Natural killer cell (primary cell): ENCODE measurements at regions not wholly inside any gene's neighbourhood (a gene's known extent, or its start where the extent isn't known, plus 50 kb on each side); places are given as distances from the start of the nearest gene placed in this dataset.

Experiments
- ATAC-seq, 3 donors: fragments of 150-1000 bp in 2 of 3; fragments of 200-7000 bp in 1 of 3; cut with Tn5 transposase; 1 replicate in 1 of 3; 2 replicates in 2 of 3; pipeline ENCODE4 v1.10.0; 2021; ENCODE audit warnings: mild to moderate bottlenecking in 2 of 3, moderate library complexity in 2 of 3
- DNase-seq, 2 donors: peaks; one replicate each; pipeline versions ENCODE4 v3.0.0 to v3.0.0-alpha.2; 2013 to 2021; ENCODE audit warnings: mixed read lengths in 1 of 2
- H3K27ac ChIP-seq: one replicate; pipeline ENCODE4 v1.5.1; 2013; ENCODE audit warnings: mild to moderate bottlenecking, low read length
- H3K27me3 ChIP-seq: one replicate; pipeline ENCODE4 v1.6.1; 2013; ENCODE audit warnings: low read length; ENCODE audit not compliant: control insufficient read depth, insufficient read depth
- H3K36me3 ChIP-seq: one replicate; pipeline ENCODE4 v1.6.1; 2013; ENCODE audit warnings: low read length; ENCODE audit not compliant: control insufficient read depth, insufficient read depth
- H3K4me1 ChIP-seq: one replicate; pipeline ENCODE4 v1.6.1; 2013; ENCODE audit warnings: low read length; ENCODE audit not compliant: control insufficient read depth, insufficient read depth
- H3K4me3 ChIP-seq: one replicate; pipeline ENCODE4 v1.5.1; 2013; ENCODE audit warnings: low read length
- H3K9me3 ChIP-seq: one replicate; pipeline ENCODE4 v1.6.1; 2013; ENCODE audit warnings: low read length; ENCODE audit not compliant: control insufficient read depth, insufficient read depth
- H3K27ac Mint-ChIP-seq, 2 donors: one replicate each; pipeline ENCODE4 v1.8.0; 2022; ENCODE audit warnings: mild to moderate bottlenecking in 2 of 2, mixed read lengths in 2 of 2, moderate library complexity in 1 of 2
- H3K27me3 Mint-ChIP-seq, 2 donors: one replicate each; pipeline ENCODE4 v1.8.0; 2022; ENCODE audit warnings: low read depth in 2 of 2, mixed read lengths in 2 of 2
- H3K36me3 Mint-ChIP-seq: one replicate; pipeline ENCODE4 v1.8.0; 2022; ENCODE audit warnings: mixed read lengths
- H3K4me1 Mint-ChIP-seq, 2 donors: one replicate each; pipeline ENCODE4 v1.8.0; 2022; ENCODE audit warnings: mixed read lengths in 2 of 2
- H3K4me3 Mint-ChIP-seq: one replicate; pipeline ENCODE4 v1.8.0; 2022; ENCODE audit warnings: mild to moderate bottlenecking, moderate library complexity, mixed read lengths
- H3K9me3 Mint-ChIP-seq, 2 donors: one replicate each; pipeline ENCODE4 v1.8.0; 2022; ENCODE audit warnings: mixed read lengths in 2 of 2
- CTCF ChIP-seq: fragments of 200-600 bp; IDR thresholded peaks from one replicate; pipeline ENCODE4 v1.8.0; 2022; ENCODE audit warnings: antibody characterized with exemption
- WGBS: methylation state at CpG from one replicate; pipeline ENCODE4 v1.1.7; 2013; ENCODE audit warnings: missing lambda C conversion rate; ENCODE audit not compliant: insufficient coverage; 5-methylcytosine and 5-hydroxymethylcytosine counted together
- intact Hi-C: fragments of 100-400 bp; cut with micrococcal nuclease; formaldehyde crosslinking; loops from one replicate; pipeline ENCODE4 v1.14.2; 2022

- no peak for DNase-seq
- Mint-ChIP-seq H3K36me3 (no peaks in the 10 kb centered on the region), H3K9me3 (peaks cover 3 to 9% of the 10 kb centered on the region in 2 donors), H3K4me1 (no peaks in the 10 kb centered on the region), H3K27ac (no peak overlapping the region), H3K27me3 (no peaks in the 10 kb centered on the region), H3K4me3 (no peak overlapping the region)
- no peak overlapping the region for H3K4me3 ChIP-seq
- no peak for TF ChIP-seq CTCF
- no peaks in the 10 kb centered on the region for H3K4me1 ChIP-seq
- no peaks in the 10 kb centered on the region for H3K9me3 ChIP-seq
- no peak overlapping the region for H3K27ac ChIP-seq
- no peaks in the 10 kb centered on the region for H3K36me3 ChIP-seq
- H3K27me3 ChIP-seq: no peaks in the 10 kb centered on the region
- 100% methylated on average over 1 of the region's 3 CpGs for WGBS
- no peak for ATAC-seq
- intact Hi-C loops: no loop called here
These were observed 464.3 kb downstream of the GRXCR1 start for GRCh38 chr4:43356786-43357185.

- Histone ChIP-seq H3K36me3 (no peaks in the 10 kb centered on the region), H3K27me3 (no peaks in the 10 kb centered on the region), H3K27ac (no peak overlapping the region), H3K9me3 (no peaks in the 10 kb centered on the region), H3K4me3 (no peak overlapping the region), H3K4me1 (no peaks in the 10 kb centered on the region)
- intact Hi-C loops: no loop called here
- Mint-ChIP-seq H3K27ac (no peak overlapping the region), H3K4me3 (no peak overlapping the region), H3K36me3 (no peaks in the 10 kb centered on the region), H3K4me1 (no peaks in the 10 kb centered on the region), H3K27me3 (no peaks in the 10 kb centered on the region), H3K9me3 (peaks cover 3 to 9% of the 10 kb centered on the region in 2 donors)
- DNase-seq: no peak
- WGBS: 100% methylated on average over 1 of the region's 2 CpGs
- TF ChIP-seq CTCF: no peak
- no peak for ATAC-seq
These were observed 464.9 kb downstream of the GRXCR1 start for GRCh38 chr4:43357252-43357974.

- no peaks in the 10 kb centered on the region for H3K9me3 ChIP-seq
- H3K4me1 ChIP-seq: no peaks in the 10 kb centered on the region
- no peaks in the 10 kb centered on the region for H3K36me3 ChIP-seq
- Mint-ChIP-seq H3K27me3 (no peaks in the 10 kb centered on the region), H3K9me3 (peaks cover 2 to 4% of the 10 kb centered on the region in 2 donors), H3K4me1 (no peaks in the 10 kb centered on the region), H3K27ac (no peak overlapping the region), H3K4me3 (no peak overlapping the region), H3K36me3 (no peaks in the 10 kb centered on the region)
- 100% methylated on average over 1 of the region's 2 CpGs for WGBS
- ATAC-seq (no peak), DNase-seq (no peak)
- intact Hi-C loops: no loop called here
- no peak overlapping the region for H3K27ac ChIP-seq
- H3K4me3 ChIP-seq: no peak overlapping the region
- no peak for TF ChIP-seq CTCF
- no peaks in the 10 kb centered on the region for H3K27me3 ChIP-seq
These were observed 467.8 kb downstream of the GRXCR1 start for GRCh38 chr4:43360296-43360695.
